ENCODE measurements at regions not wholly inside any gene's neighbourhood (a gene's known extent, or its start where the extent isn't known, plus 50 kb on each side); places are given as distances from the start of the nearest gene placed in this dataset.
"Not testable (repeated sequence)": the region's sequence is repeated elsewhere in the genome, so short reads cannot be mapped to it uniquely, and the experiment has no call there.

DNA sequence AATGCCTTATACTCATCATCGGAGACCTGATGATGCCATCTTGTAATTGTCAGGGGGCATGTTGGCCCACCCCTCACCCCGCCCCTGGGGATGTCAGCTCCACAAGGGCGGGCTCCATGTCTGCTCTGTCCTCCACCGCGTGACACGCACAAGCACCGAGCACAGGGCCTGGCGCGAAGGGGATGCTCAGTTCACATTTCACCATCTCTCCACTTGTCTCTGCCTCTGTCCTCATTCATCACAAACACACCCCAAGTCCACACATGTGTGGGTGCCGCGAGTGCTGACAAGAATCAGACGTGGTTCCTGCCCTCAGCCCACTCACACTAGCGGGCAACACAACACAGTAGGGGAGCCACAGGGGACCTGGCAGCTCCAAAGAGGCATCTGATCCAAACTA, 151.2 kb upstream of the PTPN1 start:
- Histone ChIP-seq H3K4me3 (no peak overlapping the region), H3K27ac (peak overlapping the region in 3 of 21 experiments; percentile 25 to 68 (median 31))

DNA sequence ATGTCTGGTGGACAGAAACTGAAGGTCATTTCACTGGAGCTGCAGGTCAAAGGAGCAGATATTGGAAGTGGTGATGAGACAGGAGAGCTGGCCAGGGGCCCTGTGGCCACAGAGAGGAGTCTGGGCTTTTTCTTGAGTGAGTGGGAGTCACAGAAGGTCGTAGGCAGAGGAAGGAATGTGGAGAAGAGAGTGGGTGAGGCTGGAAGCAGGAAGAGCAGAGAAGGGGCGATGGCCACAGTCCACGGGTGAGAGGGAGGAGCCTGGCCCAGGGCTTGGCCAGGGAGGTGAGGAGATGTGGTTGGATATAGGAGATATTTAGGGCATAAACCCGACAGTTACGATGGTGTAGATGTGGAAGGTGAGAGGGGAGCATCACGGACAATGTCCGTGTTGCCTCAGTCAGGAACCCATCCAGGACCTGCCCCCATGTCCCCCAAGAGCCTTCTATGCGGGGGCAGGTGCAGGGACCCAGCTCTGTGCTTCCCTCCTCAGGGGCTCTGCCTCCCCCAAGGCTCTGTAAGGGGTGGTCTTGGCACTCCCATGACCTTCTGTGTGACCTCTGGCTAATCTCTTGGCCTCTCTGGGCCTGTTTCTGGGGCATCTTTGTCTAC, 150.5 kb upstream of the PTPN1 start:
- Histone ChIP-seq H3K4me3 (no peak overlapping the region), H3K27ac (peak overlapping the region in 10 of 21 experiments; percentile 0 to 68 (median 36))

DNA sequence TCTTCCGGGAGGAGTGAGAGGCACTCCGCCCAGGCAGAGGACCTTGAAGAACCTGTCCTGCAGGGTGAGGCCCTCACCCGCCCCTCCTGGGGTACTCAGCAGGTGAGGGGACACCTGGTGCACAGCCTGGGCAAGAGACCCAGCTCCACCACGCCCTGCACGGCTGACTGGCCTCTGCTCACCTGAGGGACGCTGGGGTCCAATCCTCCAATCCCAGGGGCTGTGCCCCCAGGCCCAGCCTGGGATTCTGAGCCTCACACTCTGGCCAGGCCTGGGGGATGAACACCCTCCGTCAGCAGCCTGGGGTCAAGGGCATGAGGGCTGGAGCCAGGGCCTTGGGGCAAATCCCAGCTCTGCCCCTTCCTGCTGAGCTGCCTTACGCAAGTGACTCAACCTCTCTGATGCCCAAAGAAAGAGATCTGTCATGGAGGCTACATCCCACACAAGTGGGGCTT, 149.9 kb upstream of the PTPN1 start:
- H3K27ac ChIP-seq: peak overlapping the region in 8 of 21 experiments; percentile 0 to 68 (median 31)

DNA sequence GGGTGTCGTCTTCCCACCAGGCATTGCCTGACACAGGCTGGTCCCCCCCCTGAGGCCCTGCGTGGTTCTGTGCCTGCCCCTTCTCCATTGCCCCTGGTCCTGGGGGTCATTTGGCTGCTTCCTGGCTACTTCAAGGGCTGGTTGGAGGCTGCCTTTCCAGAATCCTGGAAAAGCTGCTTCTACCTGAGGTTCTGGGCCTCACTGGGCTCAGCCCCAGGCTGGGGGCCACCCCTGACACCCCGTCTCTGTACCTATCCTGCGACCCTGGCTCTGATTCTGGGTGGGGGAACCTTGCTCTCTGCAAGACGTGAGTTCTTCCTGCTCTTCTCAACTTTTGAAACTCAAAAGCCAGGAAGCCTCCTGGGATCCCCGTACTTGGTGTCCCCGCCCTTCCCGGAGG, 149.3 kb upstream of the PTPN1 start:
- H3K27ac ChIP-seq: peak overlapping the region in 2 of 21 experiments; percentile 13 to 37
- no peak overlapping the region for H3K4me3 ChIP-seq

More for the DNA sequence above, 149.9 kb upstream of the PTPN1 start:
- no peak overlapping the region for H3K4me3 ChIP-seq

DNA sequence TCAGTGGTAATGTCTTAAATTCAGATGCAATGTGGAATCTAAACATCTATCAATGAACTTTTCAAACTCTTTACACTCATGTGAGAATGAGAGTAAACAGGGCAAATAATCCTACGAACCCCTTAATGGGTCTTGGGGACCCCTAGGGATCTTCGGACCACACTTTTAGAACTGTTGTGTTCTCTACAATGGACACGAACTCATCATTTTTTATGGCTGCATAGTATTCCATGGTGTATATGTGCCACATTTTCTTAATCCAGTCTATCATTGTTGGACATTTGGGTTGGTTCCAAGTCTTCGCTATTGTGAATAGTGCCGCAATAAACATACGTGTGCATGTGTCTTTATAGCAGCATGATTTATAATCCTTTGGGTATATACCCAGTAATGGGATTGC, 148.0 kb upstream of the PTPN1 start:
- H3K4me3 ChIP-seq, H3K27ac ChIP-seq: not testable (repeated sequence)

DNA sequence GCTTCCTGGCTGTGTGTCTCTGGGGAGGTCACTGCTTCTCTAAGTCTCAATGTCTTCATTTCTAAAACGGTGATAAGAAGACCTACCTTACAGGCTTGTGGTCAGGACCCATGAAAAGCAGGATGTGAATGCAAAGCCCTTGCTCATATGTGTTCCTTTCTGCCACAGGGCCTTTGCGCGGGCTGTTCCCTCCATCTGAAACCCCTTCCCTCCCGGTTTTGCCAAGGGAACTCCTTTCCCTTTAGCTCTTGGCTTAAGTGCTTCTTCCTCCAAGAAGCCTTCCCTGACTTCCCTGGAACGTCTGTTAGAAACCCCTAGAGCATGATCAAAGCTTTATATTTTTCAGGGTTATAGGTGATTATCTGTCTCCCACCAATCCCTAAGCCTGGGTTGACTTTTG, 147.2 kb upstream of the PTPN1 start:
- H3K27ac ChIP-seq: no peak overlapping the region
- no peak overlapping the region for H3K4me3 ChIP-seq

DNA sequence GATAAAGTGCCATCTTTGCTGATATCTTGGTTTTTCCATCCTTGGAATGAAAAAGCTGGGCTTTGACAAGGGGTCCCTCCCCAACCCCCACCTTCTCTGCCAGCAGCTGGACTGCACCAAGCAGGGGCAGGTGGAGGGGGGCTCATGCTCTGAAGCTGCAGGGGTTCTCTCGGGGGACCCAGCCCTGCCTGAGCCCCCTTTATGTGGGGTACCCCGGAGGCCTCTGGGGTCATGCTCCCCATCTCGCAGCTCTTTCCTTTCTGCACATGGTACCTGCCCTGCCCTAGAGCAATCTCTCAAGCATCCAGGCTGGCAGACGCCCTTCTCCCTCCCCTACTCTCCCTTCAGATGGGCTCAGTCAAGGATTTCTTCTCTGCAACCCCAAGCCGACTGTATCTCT, 146.7 kb upstream of the PTPN1 start:
- no peak overlapping the region for H3K4me3 ChIP-seq
- no peak overlapping the region for H3K27ac ChIP-seq

DNA sequence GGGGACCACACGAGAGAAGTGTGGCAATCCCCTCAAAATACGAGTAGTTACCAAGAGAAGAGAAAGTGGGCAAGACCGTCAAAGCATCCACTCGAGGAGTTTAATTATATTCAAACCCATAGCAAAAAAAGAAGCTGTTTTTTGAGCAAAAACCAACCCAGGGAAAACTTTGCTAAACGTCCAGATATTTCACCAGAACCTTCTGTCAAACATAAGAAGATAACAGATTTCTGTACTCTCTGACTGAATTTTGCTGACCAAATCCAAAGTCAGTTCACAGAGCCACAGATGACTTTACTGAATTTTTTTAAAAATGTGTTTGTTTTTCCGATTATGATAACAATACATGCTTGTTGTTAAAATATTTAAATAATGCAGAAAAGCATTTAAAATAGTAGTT, 145.6 kb upstream of the PTPN1 start:
- Histone ChIP-seq H3K27ac (no peak overlapping the region), H3K4me3 (no peak overlapping the region)

DNA sequence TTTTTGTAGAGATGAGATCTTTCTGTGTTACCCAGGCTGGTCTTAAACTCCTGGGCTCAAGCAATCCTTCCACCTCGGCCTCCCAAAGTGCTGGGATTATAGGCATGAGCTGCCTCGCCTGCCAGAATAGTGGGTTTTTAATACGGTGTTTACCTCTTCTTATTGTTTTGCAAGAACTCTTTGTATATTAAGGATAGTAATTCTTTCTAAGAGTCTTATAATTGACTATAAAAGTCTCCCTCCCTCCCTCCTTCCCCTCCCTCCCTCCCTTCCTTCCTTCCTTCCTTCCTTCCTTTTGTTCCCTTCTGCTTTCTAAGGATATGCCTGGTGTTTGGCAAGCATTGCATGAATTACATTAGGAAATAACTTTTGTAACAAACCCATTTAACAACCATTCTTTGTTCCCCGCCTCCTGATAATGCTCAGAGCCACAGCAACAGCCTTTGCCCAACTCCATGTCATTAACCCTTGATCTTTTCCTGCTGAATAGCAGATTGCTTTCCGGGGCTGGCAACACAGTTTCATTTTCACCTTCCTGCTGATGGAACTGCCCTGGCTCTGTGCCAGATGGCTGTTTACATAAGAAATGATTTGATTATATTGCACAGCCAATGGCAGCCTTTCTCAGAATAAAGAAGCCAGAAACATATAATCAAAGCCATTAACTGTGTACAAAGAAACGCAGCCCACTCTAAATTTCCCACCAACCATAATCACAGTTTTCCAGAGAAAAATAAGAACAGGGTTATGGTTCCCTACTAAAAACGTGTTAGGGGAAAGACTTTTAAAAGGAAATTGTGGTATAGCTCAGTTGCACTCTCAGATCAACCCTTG, 143.7 kb upstream of the PTPN1 start:
- H3K27ac ChIP-seq: peak overlapping the region in 1 of 21 experiments; percentile 8
- H3K4me3 ChIP-seq: no peak overlapping the region

DNA sequence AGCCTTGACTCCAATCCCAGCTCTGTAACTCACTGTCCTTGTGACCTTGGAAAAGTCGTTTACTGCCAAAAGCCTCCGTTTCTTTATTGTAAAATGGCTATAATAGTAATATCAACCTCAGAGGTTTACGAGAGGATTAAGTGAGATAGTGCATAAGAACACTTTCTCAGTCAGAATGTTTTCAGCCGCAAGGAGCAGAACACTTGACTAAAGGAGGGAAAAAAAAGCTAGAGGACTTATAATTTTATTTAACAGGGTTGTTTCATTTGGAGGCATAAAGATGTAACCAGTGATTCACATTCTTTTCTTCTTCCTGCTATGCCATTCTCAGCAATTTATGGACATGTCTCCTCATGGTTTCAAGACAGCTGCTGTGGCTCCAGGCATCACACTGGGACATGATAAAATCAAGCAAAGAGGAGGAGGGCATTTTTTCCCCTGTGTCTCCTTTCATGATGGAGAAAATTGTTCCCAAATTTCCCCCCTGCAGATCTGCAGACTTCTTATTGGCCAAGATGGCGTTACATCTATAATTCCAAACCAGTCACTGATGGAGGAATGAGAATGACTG, 143.0 kb upstream of the PTPN1 start:
- Histone ChIP-seq H3K27ac (peak overlapping the region in 1 of 21 experiments; percentile 8), H3K4me3 (no peak overlapping the region)

DNA sequence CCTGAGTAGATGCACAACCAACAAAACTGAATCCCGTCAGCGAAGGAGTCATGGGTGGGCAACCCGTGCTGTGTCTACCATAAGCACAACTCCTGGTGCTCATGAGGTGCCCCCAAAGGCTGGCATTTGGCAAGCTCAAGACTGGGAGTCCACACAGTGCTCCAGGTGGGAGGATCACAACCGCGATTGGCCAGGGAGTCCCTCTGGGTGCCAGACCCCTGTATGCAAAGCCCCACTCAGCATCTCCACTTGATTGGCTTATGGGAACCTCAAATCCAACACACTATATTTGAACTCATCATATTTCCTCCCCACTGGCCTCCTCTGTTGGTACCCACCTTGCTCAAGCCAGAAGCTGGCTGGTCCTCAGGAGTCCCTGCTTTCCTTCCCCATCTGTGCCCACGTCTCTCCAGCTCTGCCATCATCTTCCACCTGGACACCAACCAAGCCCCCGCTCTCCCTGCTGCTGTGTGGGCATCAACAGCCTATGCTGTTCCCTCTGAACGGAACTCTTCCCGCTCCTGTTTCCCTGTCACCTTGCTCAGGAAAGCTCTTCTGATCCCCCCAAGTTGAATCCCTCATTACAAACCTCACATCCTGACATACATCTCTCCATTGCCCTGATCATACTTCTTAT, 142.3 kb upstream of the PTPN1 start:
- Histone ChIP-seq H3K27ac (no peak overlapping the region), H3K4me3 (no peak overlapping the region)

DNA sequence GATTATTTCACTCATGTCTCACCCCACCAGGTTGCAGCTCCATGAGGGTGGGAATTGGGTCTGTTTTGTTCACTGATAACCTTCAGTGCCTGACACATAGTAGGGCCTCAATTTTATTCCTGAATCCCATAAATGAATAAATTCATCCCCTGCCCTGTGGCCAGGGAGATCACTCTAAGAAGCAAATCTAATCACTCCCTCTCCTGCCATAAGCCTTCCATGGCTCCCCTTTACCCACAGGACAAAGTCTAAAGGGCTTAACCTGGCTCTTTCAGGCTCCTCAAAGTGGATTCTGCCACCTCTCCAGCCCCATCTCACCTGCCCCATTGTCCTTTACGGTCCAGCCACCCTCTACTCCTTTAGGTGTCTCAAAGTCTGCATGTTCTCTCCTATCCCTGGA, 141.8 kb upstream of the PTPN1 start:
- Histone ChIP-seq H3K4me3 (no peak overlapping the region), H3K27ac (no peak overlapping the region)

DNA sequence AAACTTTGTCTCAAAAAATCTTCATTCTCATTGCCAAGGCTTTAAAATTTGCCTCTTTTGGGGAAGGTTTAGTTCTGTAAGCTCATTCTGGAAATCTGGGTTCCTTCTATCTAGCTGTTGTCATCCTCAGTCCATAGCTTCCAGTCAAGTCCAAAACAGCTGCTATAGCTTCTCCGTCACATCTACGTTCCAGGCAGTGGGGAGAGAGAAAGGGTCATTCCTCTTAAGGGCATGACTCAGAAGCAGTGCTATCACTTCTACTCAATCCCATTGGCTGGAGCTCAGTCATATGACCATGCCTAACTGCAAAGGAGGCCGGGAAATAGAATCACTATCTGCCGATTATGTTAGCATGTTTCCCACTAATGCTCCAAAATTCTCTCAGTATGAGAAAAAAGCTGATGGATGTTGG, 141.4 kb upstream of the PTPN1 start:
- Histone ChIP-seq H3K4me3 (no peak overlapping the region), H3K27ac (no peak overlapping the region)

DNA sequence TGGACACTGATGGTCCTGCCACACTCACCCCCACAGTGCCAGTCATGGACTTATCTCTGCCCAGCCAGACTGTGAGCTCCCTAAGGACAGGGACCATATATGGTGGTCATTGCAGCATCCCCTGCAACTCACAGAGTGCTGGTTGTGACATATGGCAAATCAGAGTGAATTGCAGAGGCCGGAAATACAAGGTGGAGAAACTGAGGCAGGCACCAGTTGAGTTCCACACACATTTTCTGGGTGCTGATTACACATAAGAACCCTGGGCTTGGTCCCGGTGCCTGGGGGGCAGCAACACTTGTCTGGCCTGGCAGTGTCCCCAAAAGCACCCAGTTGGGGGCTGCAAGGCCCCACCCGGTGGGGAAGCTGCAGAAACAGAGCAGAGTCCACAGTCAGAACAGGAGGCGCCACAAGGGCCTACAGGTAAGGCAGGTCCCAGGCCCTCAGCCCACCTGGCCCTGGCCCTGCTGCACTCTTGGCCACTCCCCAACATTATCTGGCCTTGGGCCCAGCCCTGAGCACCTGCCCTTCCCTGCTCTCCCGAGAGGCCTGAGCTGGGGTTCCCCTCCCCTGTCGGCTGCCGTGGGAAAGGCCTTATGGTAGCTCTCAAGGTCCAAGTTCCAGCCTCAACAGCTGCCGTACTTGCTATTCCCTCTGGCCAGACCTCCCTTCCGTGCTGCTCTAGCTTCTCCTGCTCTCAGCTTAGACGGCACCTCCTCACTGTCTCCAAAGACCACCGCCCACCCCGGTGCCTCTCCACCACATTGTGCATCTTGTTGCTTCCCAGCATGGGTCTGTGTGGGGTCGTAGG, 140.8 kb upstream of the PTPN1 start:
- Histone ChIP-seq H3K4me3 (no peak overlapping the region), H3K27ac (no peak overlapping the region)

DNA sequence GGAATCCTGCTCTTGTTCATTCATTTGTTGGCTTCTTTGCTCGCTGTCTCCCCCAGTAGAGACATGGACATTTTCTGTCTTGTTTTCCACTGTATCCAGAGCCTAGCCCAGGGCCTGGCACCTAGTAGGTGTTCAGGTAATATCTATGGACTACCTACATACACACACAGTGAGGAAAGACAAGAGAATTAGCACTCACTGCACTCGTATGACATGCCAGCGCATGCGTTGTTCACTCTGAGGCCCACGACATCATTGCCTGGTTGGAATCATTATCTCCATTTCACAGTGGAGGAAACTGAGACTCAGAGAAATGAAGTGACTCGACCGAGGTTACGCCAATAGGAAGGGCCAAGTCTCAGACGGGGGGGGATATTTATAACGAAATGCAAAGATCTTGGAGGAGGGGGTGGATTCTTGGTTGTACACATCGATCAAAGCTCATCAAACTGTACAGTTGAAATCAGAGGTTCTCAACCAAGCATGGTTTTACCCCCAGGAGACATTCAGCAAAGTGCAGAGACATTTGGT, 140.1 kb upstream of the PTPN1 start:
- Histone ChIP-seq H3K4me3 (no peak overlapping the region), H3K27ac (no peak overlapping the region)

DNA sequence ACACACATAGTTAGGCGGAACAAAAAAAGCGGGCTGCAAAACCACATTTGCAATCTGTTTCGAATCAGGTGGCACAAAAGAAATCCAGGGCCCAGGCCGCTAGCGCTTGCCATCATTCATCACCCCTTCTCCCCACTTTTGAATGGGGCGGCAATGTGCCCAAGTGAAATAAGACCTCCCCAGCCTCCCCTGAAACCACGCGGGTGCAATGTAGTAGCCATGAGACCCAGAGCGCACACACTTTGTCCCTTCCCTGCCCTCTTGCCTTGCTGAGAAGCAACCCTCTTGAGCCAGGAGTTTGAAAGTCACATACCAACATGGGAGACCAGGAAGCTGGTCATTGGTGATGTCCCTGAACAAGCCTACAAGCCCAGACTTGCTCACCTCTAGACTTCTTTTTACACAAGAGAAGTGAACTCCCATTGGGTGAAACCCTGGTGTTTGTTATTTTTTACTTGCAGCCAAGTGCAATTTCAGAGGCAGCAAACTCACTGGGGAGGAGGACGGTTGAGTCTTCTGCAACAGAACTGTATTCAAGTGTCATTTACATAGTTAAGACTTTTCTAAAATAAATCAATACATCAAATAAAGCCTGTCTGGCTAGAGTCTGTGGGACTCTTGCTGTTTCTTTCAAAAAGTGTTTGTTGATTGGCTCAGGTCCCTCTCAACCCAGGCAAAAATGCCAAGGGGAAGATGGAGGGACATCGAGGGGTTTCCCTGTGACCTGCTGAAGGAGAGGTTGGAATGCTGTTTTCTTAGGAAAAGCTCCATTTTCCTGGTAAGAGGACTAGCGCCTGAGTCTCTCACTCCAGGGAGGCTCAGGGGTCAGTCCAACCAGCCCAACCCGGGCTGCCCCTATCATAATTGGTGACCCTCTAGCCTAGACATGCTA, 138.1 kb upstream of the PTPN1 start:
- H3K4me3 ChIP-seq: no peak overlapping the region
- H3K27ac ChIP-seq: peak overlapping the region in 2 of 21 experiments; percentile 6 to 30

DNA sequence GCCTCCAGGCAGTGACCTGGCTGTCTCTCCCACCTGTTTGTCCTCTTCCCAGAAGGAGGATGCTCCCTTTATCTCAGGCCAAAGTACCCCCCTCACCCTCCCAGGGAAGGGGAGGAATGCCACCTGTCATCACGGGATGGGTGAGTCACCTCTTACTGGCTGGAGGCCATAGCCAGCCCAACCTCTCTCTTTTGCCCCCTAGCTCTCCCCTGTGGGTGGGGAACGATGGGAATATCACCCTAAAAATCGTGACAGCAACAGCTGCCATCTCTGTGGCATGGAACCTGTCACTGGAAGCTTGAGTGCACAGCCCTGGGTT, 137.5 kb upstream of the PTPN1 start:
- Histone ChIP-seq H3K27ac (peak overlapping the region in 2 of 21 experiments; percentile 6 to 30), H3K4me3 (no peak overlapping the region)

DNA sequence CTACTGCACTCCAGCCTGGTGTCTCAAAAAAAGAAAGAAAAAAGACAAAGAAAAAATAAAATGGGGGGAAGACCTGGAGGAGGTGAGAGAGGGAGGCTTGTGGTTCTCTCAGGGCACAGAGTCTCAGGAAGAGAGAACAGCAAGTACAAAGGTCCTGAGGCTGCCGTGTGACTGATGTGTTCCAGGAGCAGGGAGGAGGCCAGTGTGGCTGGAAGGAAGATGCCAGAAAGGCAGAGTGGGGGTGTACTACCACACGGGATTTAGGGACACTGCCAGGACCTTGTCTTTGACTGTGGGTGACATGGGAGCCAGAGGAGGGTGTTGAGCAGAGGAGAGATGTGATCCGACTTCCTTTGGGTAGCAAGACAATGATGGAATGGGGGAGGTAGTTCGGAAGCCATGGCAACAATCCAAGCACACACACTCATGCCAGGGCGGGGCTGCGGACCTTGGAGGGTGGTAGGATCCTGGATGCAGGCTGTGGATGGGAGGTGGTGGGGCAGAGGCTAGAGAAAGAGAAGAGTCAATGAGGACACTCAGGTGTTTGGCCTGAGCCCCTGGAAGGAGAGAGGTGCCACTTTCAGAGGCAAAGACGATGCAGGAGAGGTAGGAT, 136.4 kb upstream of the PTPN1 start:
- H3K4me3 ChIP-seq: no peak overlapping the region
- H3K27ac ChIP-seq: no peak overlapping the region

Data from skin epidermis (tissue), 12 donors.